GM23248 (cell line): ENCODE measurements at regions not wholly inside any gene's neighbourhood (a gene's known extent, or its start where the extent isn't known, plus 50 kb on each side); places are given as distances from the start of the nearest gene placed in this dataset.

Experiments
- EZH2 ChIP-seq: fragments of 200-600 bp; sonication (generic); IDR thresholded peaks from 2 replicates; pipeline ENCODE4 v1.6.1; 2018; ENCODE audit warnings: antibody characterized with exemption, mild to moderate bottlenecking; ENCODE audit not compliant: insufficient read depth, poor library complexity, severe bottlenecking
- EZH2phosphoT487 ChIP-seq: fragments of 200-600 bp; sonication (generic); IDR thresholded peaks from 2 replicates; pipeline ENCODE4 v1.6.1; 2018; ENCODE audit warnings: antibody characterized with exemption, moderate library complexity, mild to moderate bottlenecking, low read depth; ENCODE audit not compliant: insufficient read depth

GRCh38 chr14:53605562-53605961, 351.1 kb downstream of the BMP4 start:
- no peak for TF ChIP-seq EZH2
- no peak for TF ChIP-seq EZH2phosphoT487
